GDM1 (cell line): ENCODE measurements at regions not wholly inside any gene's neighbourhood (a gene's known extent, or its start where the extent isn't known, plus 50 kb on each side); places are given as distances from the start of the nearest gene placed in this dataset.
"Not testable (repeated sequence)": the region's sequence is repeated elsewhere in the genome, so short reads cannot be mapped to it uniquely, and the experiment has no call there.

Experiments used
- DNase-seq: peaks from one replicate; lab custom pipeline; 2025; lab: John Stamatoyannopoulos, UW

DNA sequence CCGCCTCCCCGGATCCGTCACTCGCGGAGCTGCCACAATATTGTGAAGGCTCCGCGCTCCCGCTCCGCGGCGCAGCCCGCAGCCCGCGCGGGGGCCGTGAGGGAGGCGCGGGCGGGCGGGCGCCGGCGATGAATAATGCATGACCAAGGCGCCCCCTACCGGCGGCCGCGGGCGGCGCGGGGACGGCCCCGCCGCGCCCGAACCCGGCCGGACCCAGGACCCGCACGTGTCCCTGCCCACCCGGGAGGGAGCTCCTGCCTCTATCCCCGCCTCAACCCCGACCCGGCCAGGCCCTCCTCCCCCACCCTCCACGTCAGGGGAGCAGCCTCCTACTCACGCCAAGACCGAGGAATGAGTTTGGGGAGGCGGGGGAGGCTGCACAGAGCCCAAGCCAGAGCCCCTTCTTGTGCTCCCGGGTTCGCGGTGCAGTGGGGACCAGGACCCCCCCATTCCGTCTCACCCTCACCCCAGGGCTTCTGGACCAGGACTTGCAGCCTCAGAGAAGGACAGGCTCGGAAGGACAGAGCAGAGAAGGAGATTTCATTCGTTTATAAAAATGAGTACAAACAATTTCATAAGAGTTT lies 70.8 kb upstream of the CASZ1 start:
- DNase-seq: peak; percentile 13

DNA sequence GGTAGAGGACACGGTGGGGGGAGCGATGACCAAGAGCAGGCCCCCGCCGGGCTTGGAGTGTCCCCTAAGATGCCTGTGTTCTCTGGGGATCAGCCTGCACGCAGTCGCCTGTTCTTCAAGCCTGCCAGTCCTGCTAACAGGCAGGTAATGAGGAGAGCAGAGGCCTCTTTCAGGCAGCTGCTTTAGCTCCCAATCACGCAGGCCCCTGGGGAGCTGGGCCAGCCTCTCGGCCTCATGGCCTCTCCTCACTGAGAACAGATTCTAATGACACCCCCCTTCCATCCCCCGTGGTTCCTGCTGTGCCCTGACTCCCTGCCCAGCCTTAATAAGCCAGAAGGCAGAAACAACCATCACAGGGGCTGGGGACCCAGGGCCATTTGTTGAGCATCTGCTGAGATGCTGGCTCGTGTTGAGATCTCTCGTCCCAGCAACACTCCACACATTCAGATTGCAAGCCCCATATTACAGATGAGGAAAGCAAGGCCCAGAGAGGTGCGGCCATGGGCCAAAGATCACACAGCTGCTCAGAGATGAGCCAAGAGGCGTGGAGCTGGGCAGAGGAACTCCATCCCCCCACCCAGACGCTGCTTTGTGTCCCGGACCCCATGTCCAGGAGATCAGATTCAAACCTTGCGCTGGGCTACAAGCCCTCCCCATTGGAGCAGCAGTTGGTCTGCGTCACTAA lies 71.6 kb upstream of the CASZ1 start:
- no peak for DNase-seq

DNA sequence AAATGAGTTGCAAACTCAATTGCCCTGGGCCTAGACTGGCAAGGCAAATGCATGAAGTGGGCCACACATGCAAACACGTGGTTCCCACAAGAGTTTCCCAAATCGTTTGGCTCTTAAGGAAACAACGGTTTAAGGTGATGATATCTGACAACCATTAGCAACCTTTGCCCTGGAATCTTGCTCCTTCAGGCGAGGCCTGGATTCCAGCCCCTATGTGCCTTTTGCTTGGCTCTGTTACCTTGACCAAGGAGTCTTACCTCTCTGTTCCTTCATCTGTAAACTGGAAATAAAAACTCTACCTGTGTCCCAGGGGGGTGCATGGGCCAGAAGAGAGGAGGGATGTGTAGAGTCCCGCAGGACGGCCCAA lies 72.1 kb upstream of the CASZ1 start:
- DNase-seq: no peak

DNA sequence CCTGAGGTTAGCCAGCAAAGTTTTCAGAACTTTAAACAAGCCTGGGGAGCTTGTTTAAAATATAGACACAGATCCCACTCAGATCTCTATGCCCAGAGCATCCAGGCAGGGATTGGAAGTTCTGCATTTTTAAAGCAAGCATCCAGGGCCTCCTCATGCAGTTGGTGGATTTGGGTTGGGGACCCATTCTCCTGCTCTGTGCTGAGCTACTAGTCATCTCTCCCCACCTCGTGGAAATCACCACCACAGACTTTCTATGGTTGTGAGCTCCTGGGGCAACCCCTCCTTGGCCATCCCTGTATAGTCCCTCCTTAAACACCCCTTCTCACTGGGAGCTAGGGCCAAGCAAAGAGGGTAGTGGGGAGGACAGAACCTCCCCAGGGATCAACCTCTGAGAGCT lies 73.5 kb upstream of the CASZ1 start:
- DNase-seq: no peak

DNA sequence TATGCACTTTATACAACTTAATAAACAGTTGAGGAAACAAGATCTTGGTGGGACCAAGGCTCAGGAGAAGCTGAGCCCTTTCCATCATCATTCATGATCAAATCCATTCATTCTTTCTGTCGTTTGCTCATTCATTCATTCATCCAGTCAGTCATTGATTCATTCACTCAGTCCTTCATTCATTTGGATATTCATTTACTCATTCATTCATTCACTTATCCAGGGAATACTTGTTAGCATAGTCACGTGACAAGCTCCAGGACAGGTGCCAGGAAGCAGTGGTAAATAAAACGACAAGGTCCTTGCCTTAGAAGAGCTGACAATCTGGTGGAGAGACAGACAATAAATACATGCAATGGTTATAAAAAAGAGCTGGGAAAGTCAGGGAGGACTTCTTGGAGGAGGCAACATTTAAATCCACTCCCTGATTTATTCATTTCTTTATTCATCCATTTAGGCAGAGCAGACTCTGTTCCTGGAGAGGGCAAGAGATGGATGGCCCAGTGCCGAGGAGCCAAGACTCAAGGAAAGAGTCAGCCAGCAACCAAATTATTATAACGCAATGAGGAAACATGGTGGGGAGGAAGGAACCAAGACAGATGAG lies 74.1 kb upstream of the CASZ1 start:
- DNase-seq: no peak

DNA sequence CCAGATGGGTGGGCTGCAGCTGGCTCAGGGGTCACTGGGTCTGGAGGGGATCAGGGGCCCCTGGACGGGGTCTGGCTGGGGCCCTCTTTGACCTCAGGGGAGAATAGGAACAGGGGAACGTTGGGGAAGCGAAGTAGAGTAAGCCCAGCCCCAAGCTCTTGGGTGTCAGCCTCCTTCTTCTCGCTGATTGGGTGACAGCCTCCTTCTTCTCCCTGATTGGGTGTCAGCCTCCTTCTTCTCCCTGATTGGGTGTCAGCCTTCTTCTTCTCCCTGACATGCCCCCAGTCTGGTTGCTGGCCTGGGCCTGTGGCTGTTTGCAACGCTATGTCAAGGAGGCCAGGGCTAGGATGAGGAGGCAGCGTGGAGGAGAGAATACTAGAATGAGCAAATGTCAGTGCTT lies 76.7 kb upstream of the CASZ1 start:
- no peak for DNase-seq

DNA sequence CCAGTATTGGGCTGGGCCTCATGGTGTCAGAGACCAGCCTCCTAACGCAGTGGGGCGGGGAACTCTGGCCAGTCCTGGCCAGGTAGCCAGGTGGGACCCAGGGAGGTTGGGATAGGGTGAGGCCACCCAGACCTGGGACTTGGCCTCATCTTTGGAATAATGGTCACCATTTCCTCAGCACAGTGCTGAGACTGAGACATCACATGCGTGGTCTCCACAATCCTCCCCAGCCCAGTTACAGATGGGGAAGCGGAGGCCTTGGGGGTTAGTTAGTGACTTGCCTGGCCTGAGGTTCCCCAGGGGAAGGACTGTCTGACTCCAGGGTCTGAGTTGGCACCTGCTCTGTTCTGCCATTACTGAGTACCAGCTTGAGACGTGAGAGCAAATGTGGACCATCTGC lies 77.9 kb upstream of the CASZ1 start:
- DNase-seq: no peak

DNA sequence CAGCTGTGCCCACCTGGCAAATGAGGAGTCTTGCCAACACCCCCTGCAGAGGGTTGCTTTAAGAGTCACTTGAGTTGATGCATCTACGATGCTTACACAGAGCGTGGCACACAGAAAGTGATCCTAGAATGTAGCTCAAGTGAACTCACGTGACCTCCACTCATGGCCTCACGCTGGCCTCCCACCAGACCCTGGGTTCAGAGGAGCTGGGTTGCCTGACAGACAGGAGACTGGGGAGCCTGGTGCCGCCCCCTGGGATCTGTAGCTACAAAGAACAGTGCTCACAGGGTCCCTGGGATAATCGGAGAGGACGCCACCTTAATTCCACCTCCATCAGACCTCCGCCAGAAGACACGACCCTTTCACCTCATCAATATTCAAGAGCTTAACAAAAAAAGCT lies 81.4 kb upstream of the CASZ1 start:
- DNase-seq: no peak

DNA sequence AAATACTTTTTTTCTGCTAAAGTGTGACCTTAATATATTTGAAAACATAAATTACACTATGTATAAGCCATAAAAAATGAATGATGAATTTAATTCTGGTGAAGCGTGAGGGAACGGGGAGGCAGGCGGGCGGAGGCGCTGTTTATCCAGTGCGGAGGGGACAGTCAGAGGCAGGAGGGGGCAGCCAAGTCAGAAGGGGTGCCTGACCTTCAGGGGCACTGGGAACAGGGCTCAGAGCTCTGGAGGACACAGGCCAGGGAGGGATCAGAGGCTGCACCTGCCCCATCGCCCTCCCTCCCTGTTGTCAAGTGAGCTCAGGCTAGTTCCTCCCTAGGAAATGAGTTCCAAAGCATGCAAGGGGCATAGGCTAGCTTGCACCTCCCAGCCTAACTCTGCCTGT lies 82.0 kb upstream of the CASZ1 start:
- DNase-seq: no peak

DNA sequence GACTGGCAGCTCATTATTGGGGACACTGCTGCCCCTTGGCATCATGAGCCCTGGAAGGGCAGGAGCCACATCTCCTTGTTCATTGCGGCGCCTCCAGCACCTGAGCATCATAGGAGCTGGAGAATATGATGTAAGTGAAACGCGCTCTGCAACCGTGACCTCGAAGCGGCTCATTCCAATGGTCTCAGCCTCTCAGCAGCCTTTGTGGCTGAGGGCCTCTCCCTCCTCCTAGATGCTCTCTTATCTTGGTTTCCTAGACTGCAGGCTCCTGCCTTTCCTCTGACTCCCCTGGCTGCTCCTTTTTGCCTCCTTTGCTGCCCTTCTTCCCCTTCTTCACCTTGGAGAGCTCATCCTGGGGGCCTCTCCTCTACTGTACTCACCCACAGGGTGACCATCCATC lies 83.6 kb upstream of the CASZ1 start:
- no peak for DNase-seq

DNA sequence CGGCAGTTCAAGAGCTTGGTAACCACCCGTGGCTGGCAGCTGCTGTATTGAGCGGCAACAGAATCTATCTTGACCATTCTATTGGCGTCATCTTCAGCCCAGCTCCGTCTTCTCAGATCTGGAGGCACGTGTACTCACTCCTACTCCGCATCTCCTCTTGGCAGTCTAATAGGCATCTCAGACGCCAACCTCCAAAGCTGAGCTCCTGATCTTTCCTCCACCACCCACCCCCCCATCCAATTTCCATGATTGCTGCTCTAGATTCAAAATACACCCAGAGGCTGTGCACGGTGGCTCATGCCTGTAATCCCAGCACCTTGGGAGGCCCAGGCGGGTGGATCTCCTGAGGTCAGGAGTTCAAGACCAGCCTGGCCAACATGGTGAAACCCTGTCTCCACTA lies 84.6 kb upstream of the CASZ1 start:
- DNase-seq: no peak

DNA sequence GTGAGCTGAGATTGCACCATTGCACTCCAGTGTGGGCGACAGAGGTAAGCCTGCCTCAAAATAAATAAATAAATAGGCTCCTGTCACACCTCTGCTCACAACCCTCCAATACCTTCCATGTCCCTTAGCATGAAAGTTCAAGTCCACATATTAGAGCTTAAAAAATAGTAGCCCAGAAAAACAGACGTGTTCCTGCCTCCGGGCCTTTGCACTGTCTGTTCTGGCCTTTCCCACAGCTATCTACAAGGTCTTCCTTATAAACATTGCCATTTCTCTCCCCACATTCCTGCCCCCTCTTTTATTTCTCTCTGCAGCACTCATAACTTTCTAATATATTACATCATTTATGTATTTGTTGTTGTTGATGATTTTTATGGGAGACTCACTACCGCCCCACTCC lies 85.6 kb upstream of the CASZ1 start:
- no peak for DNase-seq

DNA sequence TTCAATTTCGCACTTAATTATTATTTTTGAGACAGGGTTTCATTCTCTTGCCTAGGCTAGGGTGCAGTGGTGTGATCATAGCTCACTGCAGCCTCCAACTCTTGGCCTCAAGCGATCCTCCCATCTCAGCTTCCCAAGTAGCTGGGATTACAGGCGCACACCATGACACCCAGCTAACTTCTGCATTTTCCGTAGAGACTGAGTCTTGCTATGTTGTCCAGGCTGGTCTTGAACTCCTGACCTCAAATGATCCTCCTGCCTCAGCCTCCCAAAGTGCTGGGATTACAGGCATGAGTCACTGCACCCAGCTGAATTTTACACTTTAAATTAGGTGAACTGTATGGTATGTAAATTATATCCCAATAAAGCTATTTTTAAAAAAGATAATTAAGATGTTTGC lies 90.6 kb upstream of the CASZ1 start:
- DNase-seq: not testable (repeated sequence)

DNA sequence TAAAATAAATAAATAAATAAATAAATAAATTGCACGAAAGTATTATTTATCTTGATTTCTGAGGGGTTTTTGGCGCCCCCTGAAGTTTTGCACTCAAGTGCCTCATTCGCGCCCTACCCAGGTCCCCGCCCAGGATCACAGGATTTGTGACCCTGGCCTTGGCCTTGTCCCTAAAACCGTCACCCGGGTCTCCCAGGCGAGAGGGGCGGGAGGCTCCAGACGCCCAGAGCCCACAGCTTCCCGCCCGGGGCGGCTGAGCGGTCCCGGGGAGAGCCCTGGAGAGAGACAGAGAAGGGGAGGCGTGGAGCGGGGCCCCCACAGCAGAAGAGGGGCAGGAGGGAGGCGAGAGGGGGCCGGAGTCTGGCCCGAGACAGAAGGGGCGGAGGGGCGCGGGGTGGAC lies 91.8 kb upstream of the CASZ1 start:
- DNase-seq: no peak

DNA sequence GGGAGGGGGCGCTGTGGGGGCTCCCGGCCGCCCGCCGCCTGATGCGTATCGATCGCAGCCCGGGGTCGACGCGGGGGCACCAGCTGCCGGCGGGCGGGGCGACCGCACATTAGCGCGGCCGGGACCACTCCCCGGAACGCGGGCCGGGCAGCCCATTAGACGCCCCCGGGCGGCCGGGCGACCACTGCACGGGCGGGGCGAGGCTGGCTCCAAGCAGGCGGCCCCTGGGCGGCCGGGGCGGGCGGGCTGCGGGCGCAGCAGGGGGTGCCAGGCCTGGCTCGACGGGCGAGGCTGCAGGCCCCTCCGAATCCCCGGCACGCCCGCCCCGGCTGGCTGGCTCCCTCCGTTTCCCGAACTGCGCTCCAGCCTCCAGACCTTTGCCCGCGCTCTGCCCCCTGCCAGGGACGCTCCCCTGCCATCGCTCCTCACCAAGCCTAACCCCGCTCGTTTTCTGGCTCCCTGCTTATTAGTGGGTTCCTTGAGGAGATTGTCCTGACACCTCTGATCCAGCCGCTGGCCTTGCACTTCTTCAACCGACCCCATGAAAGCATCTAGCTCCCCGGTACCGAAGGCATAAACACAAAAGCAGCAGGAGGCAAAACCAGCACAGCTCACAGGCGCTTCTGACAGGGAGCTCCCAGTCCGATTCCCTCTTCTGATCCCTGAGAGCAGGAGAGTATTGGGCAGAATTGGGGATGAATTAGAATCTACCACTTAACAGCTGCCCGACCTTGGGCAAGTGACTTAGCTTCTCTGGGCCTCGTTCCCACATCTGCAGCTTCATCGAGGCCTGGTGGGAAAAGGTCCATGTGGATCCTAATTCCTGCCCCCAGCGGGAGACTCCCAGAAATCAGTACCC lies 92.6 kb upstream of the CASZ1 start:
- no peak for DNase-seq

DNA sequence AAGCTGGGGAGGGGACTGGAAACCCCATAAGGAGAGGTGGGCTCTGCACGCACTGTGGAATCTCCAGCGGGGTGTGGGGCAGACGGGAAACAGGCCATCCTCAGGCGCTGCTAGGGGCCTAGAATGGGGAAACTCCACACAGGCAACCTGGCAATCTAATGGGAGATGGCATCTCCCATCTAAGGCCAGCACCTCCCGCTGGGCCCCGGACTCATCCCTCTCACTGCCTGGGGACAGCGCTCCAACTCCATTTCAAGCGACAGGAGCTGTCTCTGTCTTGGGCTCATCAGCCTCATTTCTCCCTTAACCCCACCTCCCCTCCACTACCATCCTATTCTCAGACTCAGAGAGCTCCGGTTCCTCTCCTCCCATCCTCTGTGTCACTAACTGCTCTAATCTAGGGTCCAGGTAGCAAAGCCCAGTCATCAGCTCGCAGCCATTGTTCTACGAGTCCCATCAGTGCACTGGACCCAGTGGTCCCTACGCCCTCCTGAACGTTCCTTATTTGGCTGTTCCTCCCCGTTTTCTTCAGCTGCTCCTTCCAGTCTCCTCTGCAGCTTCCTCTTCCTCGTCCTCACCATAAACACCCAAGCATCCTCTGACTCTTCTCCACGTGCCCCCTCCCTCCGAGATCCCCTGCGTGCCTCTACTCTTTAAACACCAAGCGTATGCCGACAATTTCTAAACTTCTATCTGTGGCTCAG lies 93.4 kb upstream of the CASZ1 start:
- DNase-seq: no peak

DNA sequence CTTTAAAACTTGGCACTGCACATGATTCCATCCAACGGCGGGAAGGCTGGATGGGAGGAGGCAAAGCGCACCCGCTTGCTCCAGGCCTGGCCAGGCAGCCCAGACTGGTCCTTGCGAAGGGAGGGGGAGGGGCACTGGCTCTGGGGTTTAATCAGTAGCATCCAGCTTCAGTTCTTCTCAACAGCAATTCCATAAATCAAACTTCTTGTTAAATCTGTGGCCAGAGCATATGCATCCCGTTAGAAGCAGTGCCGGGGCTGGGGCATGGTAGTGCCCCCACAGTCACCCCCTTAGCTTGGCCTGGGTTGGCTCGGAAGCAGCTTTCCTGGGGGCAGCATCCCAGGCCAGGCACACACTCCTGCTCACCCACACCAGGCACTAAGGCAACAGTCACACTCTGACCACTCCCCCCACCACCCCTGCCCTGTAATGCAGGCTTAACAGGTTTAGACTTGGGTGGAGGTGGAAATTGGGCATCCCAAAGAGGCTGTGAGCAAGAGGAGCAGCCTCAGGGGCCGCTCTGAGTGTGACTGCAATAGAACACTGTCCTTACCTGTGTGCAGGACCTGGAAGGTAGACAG lies 94.1 kb upstream of the CASZ1 start:
- no peak for DNase-seq

DNA sequence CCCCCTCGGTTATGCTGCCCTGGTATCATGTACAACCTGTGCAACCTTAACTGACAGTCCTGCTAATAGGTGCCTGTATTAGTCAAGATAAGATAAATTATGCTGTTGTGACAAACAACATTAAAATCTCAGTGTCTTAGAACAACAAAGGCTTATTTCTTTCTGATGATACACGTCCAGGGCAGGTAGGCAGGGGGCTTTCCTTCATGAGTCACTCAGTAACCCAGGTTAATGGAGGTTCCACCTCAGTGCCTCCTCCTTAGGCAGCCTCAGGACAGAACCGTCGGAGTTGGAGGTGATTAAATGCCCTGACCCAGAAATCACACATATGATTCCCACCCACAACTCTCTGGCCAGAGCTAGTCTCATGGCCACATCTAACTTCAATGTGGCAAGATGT lies 94.6 kb upstream of the CASZ1 start:
- no peak for DNase-seq

DNA sequence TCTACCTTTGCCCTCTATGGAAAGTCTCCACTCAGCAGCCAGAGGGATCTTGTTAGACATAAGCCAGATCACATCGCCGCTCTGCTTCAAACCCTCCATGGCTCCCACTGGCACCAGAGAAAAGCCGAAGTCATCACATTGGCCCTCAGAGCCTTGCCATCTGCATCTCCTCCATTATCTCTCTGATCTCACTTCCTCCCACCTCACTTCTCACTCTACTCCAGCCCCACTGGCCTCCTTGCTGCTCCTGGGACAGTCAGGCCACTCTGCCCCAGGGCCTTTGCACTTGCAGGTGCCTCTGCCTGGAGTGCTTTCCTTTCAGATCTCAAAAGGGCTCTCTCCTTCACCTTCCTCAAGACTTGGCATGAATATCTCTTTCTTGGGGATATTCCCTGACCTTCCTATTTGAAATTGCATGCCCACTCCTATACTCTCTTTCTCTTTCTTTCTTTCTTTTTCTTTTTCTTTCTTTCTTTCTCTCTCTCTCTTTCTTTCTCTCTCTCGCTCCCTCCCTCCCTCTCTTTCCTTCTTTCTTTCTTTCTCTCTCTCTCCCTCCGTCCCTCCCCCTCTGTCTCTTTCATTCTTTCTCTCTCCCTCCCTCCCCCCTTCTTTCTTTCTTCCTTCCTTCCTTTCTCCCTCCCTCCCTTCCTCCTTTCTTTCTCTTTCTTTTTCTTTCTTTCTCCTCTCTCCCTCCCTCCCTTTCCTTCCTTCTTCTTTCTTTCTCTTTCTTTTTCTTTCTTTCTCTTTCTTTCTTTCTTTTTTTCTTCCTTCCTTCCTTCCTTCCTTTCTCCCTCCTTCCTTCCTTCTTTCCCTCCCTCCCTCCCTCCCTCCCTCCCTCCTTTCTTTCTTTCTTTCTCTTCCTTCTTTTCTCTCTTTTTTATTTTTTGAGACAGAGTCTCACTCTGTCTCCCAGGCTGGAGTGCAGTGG lies 96.0 kb upstream of the CASZ1 start:
- DNase-seq: no peak

DNA sequence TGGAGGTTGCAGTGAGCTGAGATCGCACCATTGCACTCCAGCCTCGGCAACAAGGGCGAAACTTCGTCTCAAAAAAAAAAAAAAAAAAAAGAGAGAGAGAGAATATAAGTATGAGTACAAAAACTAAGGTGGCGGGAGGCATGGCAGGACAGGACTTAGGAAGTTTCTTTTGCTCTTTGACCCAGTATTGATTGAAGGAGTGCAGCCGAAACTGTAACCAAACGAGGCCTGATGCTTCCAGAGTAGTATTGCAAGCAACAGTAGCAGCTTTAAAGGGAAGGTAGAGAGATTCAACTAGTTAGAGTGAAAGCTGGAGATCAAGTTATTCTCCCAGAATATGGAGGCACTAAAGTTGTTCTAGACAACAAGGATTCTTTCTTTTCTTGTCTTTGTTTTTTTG lies 99.2 kb upstream of the CASZ1 start:
- DNase-seq: no peak

DNA sequence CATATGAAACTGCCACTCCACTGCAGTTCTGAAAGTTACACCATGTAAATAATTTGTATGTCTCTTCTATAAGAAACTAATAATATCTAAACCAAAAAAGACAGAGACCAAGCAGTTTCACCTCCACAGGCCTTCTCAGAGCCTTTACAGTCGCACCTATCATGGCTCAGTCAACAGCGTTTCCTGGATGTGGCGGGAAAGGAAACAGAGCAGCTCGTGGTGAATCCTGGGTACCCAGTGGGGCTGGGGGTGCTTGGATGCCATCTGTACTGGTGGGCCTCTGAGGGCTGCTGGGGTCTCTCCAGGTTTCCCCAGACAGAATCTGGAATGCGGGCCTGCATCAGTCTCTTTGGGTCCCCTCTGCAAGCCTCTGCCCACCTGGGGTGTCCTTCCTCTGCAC lies 100.2 kb upstream of the CASZ1 start:
- DNase-seq: no peak
